ENCODE measurements at regions not wholly inside any gene's neighbourhood (a gene's known extent, or its start where the extent isn't known, plus 50 kb on each side); places are given as distances from the start of the nearest gene placed in this dataset.
"Not testable (repeated sequence)": the region's sequence is repeated elsewhere in the genome, so short reads cannot be mapped to it uniquely, and the experiment has no call there.

- in situ Hi-C loops (cut with MboI; ENCODE audit: low sequenced_read_pairs, unreplicated experiment): no loop called here
- no peak for TF ChIP-seq CTCF (IDR thresholded peaks at IDR 0.05; ENCODE audit: borderline replicate concordance, control extremely low read depth, extremely low read depth, insufficient read depth, missing control alignments)
- DNase-seq (ENCODE audit: low spot score): no peak
These were observed 1168.7 kb upstream of the CELF2 start for GRCh38 chr10:9848981-9849380.

GRCh38 chr10:9850415-9850814 is 1167.3 kb upstream of the CELF2 start:
- TF ChIP-seq CTCF (IDR thresholded peaks at IDR 0.05; ENCODE audit: borderline replicate concordance, control extremely low read depth, extremely low read depth, insufficient read depth, missing control alignments): no peak
- DNase-seq (ENCODE audit: low spot score): no peak
- in situ Hi-C loops (cut with MboI; ENCODE audit: low sequenced_read_pairs, unreplicated experiment): no loop called here

GRCh38 chr10:9851808-9852207 is 1165.9 kb upstream of the CELF2 start:
- in situ Hi-C loops (cut with MboI; ENCODE audit: low sequenced_read_pairs, unreplicated experiment): no loop called here
- no peak for DNase-seq (ENCODE audit: low spot score)
- no peak for TF ChIP-seq CTCF (IDR thresholded peaks at IDR 0.05; ENCODE audit: borderline replicate concordance, control extremely low read depth, extremely low read depth, insufficient read depth, missing control alignments)

GRCh38 chr10:9853405-9854355 is 1164.0 kb upstream of the CELF2 start:
- in situ Hi-C loops (cut with MboI; ENCODE audit: low sequenced_read_pairs, unreplicated experiment): no loop called here
- no peak for DNase-seq (ENCODE audit: low spot score)
- TF ChIP-seq CTCF (IDR thresholded peaks at IDR 0.05; ENCODE audit: borderline replicate concordance, control extremely low read depth, extremely low read depth, insufficient read depth, missing control alignments): no peak

GRCh38 chr10:9855451-9855850 is 1162.2 kb upstream of the CELF2 start:
- in situ Hi-C loops (cut with MboI; ENCODE audit: low sequenced_read_pairs, unreplicated experiment): not testable (repeated sequence)

GRCh38 chr10:9858816-9859215 is 1158.9 kb upstream of the CELF2 start:
- TF ChIP-seq CTCF (IDR thresholded peaks at IDR 0.05; ENCODE audit: borderline replicate concordance, control extremely low read depth, extremely low read depth, insufficient read depth, missing control alignments): no peak
- DNase-seq (ENCODE audit: low spot score): no peak
- in situ Hi-C loops (cut with MboI; ENCODE audit: low sequenced_read_pairs, unreplicated experiment): no loop called here

More at GRCh38 chr10:9855451-9855850, 1162.2 kb upstream of the CELF2 start:
- not testable (repeated sequence) for DNase-seq (ENCODE audit: low spot score)

GRCh38 chr10:9860045-9860444 is 1157.6 kb upstream of the CELF2 start:
- TF ChIP-seq CTCF (IDR thresholded peaks at IDR 0.05; ENCODE audit: borderline replicate concordance, control extremely low read depth, extremely low read depth, insufficient read depth, missing control alignments): no peak
- in situ Hi-C loops (cut with MboI; ENCODE audit: low sequenced_read_pairs, unreplicated experiment): no loop called here
- no peak for DNase-seq (ENCODE audit: low spot score)
